ENCODE measurements at regions not wholly inside any gene's neighbourhood (a gene's known extent, or its start where the extent isn't known, plus 50 kb on each side); places are given as distances from the start of the nearest gene placed in this dataset.

DNA sequence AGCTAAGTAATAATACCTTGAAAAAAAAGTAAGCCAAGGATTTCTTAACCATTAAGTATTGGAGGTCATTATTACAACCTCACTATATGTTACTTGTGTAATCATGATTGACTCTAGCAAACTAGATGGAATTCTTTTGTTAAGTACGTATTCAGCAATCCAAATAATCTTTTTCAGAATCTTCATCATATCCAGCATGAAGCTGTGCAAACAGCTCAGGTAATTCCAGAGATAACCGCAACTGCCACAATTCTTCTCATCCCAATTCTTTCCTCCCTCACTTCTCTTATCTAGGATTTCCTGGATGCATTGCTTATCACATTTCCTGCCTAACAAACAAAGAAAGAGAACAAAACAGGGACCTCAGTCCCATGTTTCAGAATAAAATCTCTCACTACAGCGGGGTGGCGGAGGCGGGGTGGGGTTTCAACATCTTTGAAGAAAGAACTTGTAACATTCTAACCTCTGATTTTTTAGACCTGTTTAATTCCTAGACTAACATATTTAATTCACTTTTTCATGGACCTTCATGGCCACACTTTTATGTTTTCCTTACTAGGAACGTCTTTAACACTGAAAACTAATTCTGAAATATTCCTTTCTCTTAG is 156.5 kb downstream of the POM121L12 start:
- H3F3A ChIP-seq (ENCODE audit: insufficient read depth, low read length, poor library complexity, severe bottlenecking): no peaks in the 10 kb centered on the region

DNA sequence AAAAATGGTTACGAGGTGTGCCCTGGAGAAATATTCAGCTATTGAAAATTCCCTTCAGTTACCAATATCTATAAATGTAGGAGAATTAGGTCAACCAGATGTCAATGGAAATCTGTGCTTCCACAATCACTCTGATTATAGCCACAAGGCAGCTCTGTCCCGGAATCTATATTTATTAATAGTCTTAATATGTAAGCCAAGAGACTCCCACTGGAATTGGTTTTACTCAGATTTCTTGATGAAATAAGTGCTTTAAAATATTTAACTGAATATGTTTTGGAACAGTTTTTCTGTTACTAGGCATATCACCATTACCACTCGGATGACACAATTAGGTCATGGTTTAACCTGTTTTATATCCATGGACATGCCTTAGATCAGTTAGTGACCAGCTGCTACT is 169.6 kb downstream of the POM121L12 start:
- H3K27ac ChIP-seq (ENCODE audit: low read length): no peak overlapping the region
- H4K20me1 ChIP-seq (ENCODE audit: insufficient read depth): no peaks in the 10 kb centered on the region
- no peaks in the 10 kb centered on the region for H3K36me3 ChIP-seq (ENCODE audit: insufficient read depth, low read length)
- no peaks in the 10 kb centered on the region for H3K27me3 ChIP-seq (ENCODE audit: insufficient read depth, low read depth, low read length)
- no peaks in the 10 kb centered on the region for H3K9me2 ChIP-seq (ENCODE audit: insufficient read depth, low read length)
- H3K79me2 ChIP-seq (replicated peaks; ENCODE audit: insufficient read depth, low read length): no peaks in the 10 kb centered on the region
- no peak overlapping the region for H2AFZ ChIP-seq (ENCODE audit: low read depth, low read length)
- H3F3A ChIP-seq (ENCODE audit: insufficient read depth, low read length, poor library complexity, severe bottlenecking): no peaks in the 10 kb centered on the region
- no peak overlapping the region for H3K4me3 ChIP-seq (ENCODE audit: low read length)
- no peak overlapping the region for H3K9ac ChIP-seq (ENCODE audit: low read length)
- TF ChIP-seq, protein P1, sequence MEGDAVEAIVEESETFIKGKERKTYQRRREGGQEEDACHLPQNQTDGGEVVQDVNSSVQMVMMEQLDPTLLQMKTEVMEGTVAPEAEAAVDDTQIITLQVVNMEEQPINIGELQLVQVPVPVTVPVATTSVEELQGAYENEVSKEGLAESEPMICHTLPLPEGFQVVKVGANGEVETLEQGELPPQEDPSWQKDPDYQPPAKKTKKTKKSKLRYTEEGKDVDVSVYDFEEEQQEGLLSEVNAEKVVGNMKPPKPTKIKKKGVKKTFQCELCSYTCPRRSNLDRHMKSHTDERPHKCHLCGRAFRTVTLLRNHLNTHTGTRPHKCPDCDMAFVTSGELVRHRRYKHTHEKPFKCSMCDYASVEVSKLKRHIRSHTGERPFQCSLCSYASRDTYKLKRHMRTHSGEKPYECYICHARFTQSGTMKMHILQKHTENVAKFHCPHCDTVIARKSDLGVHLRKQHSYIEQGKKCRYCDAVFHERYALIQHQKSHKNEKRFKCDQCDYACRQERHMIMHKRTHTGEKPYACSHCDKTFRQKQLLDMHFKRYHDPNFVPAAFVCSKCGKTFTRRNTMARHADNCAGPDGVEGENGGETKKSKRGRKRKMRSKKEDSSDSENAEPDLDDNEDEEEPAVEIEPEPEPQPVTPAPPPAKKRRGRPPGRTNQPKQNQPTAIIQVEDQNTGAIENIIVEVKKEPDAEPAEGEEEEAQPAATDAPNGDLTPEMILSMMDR (IDR thresholded peaks at IDR 0.05; ENCODE audit: poor library complexity, severe bottlenecking): no peak
- TF ChIP-seq RAD21 (conservative IDR thresholded peaks at IDR 0.05) (no peak), TAF1 (IDR thresholded peaks at IDR 0.05; ENCODE audit: low read depth) (no peak), POLR2AphosphoS5 (IDR thresholded peaks at IDR 0.05) (no peak), SMC3 (conservative IDR thresholded peaks at IDR 0.05; ENCODE audit: poor library complexity) (no peak), EP300 (conservative IDR thresholded peaks at IDR 0.05; ENCODE audit: poor library complexity, severe bottlenecking) (no peak), MXI1 (conservative IDR thresholded peaks at IDR 0.05; ENCODE audit: poor library complexity, severe bottlenecking) (no peak), EZH2 (IDR thresholded peaks at IDR 0.05; ENCODE audit: borderline replicate concordance, insufficient read depth, low read length, poor library complexity, severe bottlenecking) (no peak)
- TF ChIP-seq, protein P2, sequence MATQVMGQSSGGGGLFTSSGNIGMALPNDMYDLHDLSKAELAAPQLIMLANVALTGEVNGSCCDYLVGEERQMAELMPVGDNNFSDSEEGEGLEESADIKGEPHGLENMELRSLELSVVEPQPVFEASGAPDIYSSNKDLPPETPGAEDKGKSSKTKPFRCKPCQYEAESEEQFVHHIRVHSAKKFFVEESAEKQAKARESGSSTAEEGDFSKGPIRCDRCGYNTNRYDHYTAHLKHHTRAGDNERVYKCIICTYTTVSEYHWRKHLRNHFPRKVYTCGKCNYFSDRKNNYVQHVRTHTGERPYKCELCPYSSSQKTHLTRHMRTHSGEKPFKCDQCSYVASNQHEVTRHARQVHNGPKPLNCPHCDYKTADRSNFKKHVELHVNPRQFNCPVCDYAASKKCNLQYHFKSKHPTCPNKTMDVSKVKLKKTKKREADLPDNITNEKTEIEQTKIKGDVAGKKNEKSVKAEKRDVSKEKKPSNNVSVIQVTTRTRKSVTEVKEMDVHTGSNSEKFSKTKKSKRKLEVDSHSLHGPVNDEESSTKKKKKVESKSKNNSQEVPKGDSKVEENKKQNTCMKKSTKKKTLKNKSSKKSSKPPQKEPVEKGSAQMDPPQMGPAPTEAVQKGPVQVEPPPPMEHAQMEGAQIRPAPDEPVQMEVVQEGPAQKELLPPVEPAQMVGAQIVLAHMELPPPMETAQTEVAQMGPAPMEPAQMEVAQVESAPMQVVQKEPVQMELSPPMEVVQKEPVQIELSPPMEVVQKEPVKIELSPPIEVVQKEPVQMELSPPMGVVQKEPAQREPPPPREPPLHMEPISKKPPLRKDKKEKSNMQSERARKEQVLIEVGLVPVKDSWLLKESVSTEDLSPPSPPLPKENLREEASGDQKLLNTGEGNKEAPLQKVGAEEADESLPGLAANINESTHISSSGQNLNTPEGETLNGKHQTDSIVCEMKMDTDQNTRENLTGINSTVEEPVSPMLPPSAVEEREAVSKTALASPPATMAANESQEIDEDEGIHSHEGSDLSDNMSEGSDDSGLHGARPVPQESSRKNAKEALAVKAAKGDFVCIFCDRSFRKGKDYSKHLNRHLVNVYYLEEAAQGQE (IDR thresholded peaks at IDR 0.05; ENCODE audit: borderline replicate concordance): no peak
- H3K9me3 ChIP-seq (ENCODE audit: low read length): no peaks in the 10 kb centered on the region
- H3K4me2 ChIP-seq (ENCODE audit: low read length): no peak overlapping the region

More for the DNA sequence above, 156.5 kb downstream of the POM121L12 start:
- H3K27me3 ChIP-seq (ENCODE audit: insufficient read depth, low read depth, low read length): no peaks in the 10 kb centered on the region
- TF ChIP-seq MXI1 (conservative IDR thresholded peaks at IDR 0.05; ENCODE audit: poor library complexity, severe bottlenecking) (no peak), POLR2AphosphoS5 (IDR thresholded peaks at IDR 0.05) (no peak), RAD21 (conservative IDR thresholded peaks at IDR 0.05) (no peak), SMC3 (conservative IDR thresholded peaks at IDR 0.05; ENCODE audit: poor library complexity) (no peak), TAF1 (IDR thresholded peaks at IDR 0.05; ENCODE audit: low read depth) (no peak), EP300 (conservative IDR thresholded peaks at IDR 0.05; ENCODE audit: poor library complexity, severe bottlenecking) (no peak), EZH2 (IDR thresholded peaks at IDR 0.05; ENCODE audit: borderline replicate concordance, insufficient read depth, low read length, poor library complexity, severe bottlenecking) (no peak)
- TF ChIP-seq, protein P1 (IDR thresholded peaks at IDR 0.05; ENCODE audit: poor library complexity, severe bottlenecking): no peak
- TF ChIP-seq, protein P2 (IDR thresholded peaks at IDR 0.05; ENCODE audit: borderline replicate concordance): no peak
- H3K4me2 ChIP-seq (ENCODE audit: low read length): no peak overlapping the region
- H3K9ac ChIP-seq (ENCODE audit: low read length): no peak overlapping the region
- H4K20me1 ChIP-seq (ENCODE audit: insufficient read depth): no peaks in the 10 kb centered on the region
- H3K4me3 ChIP-seq (ENCODE audit: low read length): no peak overlapping the region
- no peak overlapping the region for H3K27ac ChIP-seq (ENCODE audit: low read length)
- no peaks in the 10 kb centered on the region for H3K36me3 ChIP-seq (ENCODE audit: insufficient read depth, low read length)
- H3K9me2 ChIP-seq (ENCODE audit: insufficient read depth, low read length): no peaks in the 10 kb centered on the region
- H3K9me3 ChIP-seq (ENCODE audit: low read length): no peaks in the 10 kb centered on the region
- no peaks in the 10 kb centered on the region for H3K79me2 ChIP-seq (replicated peaks; ENCODE audit: insufficient read depth, low read length)
- H2AFZ ChIP-seq (ENCODE audit: low read depth, low read length): no peak overlapping the region

All from neural cell (in vitro differentiated cells).